ENCODE measurements at regions not wholly inside any gene's neighbourhood (a gene's known extent, or its start where the extent isn't known, plus 50 kb on each side); places are given as distances from the start of the nearest gene placed in this dataset.
"Not testable (repeated sequence)": the region's sequence is repeated elsewhere in the genome, so short reads cannot be mapped to it uniquely, and the experiment has no call there.

DNA sequence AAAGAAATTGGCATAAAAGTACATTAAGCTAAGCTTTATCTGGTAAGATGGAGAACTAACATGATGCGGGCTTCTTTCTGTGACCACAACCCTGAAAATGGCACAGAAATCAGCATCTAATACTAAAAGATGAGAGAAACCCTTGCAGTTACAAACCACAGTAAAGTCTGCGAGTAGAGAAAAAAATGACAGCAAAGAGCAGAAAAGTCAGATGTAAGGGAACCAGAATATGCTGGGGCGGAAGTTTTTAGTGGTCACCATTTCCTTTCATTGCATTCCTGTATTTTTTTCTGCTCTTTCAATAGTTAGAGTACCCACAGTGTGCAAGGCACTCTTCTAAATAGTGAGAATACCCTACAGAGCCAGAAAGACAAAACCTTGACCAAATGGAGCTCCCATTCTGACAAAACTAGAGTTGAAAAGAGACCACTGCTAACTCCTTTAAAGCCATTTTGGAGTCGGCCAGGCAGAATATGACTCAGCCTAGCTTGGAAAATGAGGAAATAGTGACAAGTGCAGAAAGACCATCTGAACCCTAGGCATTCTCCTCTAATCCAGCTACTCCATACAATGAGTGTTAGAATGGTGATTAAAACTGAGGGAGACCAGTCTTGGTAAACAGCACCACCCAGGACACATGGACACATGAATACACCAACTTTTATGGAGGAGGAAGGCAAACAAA, 948.7 kb upstream of the FOXG1 start:
- H3K27ac ChIP-seq, H3K4me3 ChIP-seq: not testable (repeated sequence)

DNA sequence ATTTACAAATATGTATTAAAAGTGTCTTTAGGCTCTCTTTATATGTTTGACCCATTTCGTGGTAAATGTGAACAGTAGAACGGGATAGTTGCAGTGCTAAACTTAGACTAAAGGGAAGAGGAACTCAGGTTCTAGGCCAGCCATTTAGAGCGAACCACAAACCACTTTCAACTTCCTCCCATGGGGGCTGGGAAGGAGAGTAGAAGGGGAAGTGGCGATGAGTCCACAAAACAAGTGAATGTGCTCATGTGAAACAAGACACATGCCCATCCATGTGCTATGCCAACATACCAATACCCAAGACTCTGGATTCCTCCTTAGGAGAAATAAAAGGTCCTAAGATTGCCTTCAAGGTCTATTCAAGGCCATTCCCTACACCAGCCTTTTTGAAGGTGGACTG, 940.4 kb upstream of the FOXG1 start:
- not testable (repeated sequence) for H3K27ac ChIP-seq, H3K4me3 ChIP-seq

DNA sequence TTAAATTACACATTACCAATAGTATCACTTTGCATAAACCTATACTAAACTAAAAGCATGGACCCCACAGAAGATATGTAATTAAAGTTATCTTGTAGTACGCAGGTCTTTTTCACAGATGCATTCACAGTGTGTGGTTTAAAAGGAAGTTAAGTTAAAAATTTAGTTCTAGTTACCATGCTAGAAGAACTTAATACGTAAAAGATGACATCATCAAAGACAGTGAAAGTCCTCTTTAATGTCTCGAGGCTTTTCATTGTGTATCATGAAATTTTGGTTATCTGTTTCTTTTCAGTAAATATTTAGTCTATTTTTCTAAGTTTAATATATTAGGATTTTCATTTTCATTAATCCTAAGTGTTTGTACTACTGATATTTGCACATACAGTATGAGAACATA, 934.6 kb upstream of the FOXG1 start:
- H3K27ac ChIP-seq, H3K4me3 ChIP-seq: not testable (repeated sequence)

DNA sequence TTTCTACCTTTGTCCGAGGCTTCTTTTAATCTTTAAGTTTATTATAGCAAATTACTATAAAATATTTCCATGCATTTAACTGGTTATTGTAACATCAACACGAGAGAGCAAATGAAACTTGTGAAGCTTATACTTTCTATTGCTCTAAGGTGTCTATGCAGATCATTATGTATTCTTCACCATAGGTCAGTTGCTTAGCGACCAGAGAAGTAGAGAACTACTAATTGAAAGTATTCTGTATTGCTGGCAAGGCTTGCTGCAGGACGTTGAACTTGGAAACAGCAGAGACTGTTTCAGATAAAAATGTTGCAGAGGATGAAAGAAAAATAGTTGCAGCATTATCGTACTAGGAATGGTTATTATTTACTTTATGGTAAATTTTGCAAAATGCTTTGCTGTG, 933.6 kb upstream of the FOXG1 start:
- H3K4me3 ChIP-seq, H3K27ac ChIP-seq: not testable (repeated sequence)

DNA sequence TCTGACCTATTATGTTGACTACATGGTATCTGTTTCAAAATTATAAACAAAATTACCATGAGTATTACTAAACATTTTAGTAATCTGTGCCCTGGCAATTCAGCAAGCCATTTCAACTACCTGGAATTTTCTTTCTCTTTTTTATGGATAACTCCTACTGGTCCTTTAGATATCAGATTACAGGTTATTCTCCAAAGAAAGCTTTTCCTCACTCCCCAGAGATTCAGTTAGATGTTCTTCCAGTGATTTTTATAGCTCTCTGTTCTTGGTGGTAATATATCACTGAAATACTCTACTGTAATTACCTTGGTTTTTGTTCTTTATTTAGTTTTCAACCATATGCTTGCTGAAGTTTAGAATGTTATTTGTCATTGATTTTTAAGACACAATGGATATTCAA, 930.2 kb upstream of the FOXG1 start:
- no peak overlapping the region for H3K4me3 ChIP-seq
- no peak overlapping the region for H3K27ac ChIP-seq

DNA sequence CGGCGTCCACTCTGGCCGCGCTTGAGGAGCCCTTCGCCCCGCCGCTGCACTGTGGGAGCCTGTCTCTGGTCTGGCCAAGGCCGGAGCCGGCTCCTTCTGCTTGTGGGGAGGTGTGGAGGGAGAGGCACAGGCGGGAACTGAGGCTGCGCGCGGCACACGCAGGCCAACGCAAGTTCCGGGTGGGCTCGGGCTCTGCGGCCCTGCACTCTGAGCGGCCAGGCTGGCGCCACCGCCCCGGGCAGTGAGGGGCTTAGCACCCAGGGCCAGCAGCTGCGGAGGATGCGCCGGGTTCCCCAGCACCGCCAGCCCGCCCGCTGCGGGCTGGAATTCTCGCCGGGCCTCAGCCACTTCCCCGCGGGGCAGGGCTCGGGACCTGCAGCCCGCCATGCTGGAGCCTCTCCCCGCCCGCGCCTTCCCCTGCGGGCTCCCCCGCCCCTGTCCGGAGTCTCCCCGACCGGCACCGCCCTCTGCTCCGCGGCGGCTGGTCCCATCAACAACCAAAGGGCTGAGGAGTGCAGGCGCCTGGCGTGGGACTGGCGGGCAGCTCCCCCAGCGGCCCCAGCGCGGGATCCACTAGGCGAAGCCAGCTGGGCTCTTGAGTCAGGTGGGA, 921.2 kb upstream of the FOXG1 start:
- Histone ChIP-seq H3K27ac (no peak overlapping the region), H3K4me3 (no peak overlapping the region)

DNA sequence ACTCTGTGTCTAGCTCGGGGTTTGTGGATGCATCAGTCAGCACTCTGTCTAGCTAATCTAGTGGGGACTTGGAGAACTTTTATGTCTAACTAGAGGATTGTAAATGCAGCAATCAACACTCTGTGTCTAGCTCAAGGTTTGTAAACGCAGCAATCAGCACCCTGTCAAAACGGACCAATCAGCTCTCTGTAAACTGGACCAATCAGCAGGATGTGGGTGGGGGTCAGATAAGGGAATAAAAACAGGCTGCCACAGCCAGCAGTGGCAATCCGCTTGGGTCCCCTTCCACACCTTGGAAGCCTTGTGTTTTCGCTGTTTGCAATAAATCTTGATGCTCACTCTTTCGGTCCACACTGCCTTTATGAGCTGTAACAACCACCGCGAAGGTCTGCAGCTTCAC, 920.7 kb upstream of the FOXG1 start:
- Histone ChIP-seq H3K27ac (no peak overlapping the region), H3K4me3 (no peak overlapping the region)

DNA sequence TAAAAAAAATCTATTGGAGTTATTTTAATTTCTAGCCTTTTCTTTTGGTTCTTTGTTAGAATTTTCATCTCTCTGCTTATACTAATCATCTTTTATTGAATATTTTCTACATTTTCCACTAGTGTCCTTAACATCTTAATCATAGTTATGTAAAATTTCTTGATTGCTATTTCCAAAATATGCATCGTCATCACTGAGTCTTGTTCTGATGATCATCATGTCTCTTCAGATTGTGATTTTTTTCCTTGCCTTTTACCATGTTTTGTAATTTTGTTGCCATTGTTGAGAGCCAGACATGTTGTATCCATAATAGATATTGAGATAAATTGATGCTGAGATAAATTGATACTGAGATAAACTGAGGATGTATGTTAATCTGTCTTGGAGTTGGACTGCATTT, 919.1 kb upstream of the FOXG1 start:
- not testable (repeated sequence) for H3K27ac ChIP-seq, H3K4me3 ChIP-seq

DNA sequence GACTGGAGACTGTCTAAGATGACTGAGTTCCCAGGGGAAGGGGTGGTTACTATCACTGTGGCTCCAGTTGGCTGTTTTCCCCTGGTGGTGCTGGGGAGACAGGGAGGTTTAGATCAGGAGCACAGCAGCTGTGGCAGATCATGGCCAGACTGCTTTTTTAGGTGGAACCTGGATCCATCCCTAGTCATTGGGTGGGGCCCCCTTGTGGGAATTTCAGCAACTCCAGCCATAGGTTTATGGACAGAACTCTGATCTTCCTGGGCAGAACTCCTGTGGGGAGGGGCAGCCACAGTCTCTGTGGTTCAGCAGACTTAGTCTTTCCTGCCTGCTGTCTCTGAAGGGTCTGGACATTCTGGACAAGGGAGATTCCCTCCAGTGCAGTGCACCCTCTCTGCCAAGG, 917.4 kb upstream of the FOXG1 start:
- not testable (repeated sequence) for H3K27ac ChIP-seq, H3K4me3 ChIP-seq

DNA sequence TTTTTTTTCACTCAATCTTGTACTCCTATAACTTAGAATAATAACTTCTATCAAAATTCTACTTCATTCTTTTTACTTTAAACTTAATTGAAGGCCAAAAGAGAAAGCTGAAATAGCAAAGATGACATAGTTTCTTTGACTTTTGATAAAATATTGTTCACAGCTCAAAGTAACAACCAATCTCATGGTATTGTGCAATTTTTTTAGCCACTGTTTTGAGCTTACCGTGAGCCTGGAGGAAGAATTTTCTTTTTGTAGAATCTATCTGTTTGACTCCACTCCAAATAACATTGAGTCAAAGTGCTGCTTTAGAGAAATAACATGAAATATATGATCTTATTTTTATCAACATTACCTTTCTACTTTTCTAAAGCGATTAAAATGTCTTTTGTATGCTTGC, 903.9 kb upstream of the FOXG1 start:
- Histone ChIP-seq H3K4me3 (no peak overlapping the region), H3K27ac (no peak overlapping the region)

DNA sequence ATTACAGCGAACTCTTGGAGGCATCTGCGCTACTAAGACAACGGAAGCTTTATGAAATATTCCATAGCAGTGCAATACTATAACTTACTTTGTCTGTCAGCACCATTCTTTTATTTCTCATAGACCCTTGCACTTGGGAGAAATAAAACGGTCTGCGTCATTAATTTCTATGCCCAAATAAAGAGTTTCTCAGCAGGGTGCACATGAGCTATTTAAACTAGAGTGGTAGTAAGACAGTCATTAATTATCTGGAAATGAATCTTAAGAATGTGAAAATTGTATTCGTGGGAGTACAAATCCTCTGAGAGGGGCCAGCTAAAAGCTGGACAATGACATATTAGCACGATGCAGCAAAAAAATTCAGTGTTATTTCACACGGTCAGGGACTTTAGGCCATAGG, 903.4 kb upstream of the FOXG1 start:
- no peak overlapping the region for H3K27ac ChIP-seq
- H3K4me3 ChIP-seq, result no peak overlapping the region

DNA sequence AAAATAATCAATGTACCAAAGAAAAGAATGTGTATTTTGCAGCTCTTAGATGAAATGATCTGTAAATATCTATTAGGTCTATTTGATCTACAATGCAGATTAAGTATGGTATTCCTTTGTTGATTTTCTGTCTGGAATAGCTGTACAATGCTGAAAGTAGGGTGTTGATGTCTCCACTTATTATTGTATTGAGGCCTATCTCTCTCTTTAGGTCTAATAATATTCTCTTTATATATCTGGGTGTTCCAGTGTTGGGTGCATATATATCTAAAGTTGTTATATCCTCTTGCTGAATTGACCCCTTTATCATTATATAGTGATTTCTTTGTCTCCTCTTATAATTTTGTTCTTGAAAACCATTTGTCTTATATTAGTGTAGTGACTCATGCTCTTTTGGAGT, 885.5 kb upstream of the FOXG1 start:
- Histone ChIP-seq H3K27ac (no peak overlapping the region), H3K4me3 (no peak overlapping the region)

DNA sequence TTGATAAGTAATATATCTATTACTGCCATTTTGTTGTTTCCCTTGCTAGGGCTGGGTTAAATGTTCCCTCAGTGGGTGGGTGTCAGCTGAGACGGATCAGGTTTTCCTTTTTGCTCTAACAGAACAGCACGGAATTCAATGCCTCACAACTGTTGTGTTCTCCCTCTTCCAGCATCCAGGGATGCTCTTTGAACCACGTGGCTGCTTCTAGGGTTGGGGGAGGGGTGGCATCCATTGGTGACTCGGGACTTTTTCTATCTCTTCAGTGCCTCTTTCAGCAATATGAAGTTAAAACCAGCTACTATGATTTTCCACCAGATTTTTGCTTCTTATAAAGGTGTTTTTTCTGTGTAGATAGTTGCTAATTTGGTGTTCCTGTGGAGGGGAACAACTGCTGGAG, 884.9 kb upstream of the FOXG1 start:
- H3K27ac ChIP-seq, result no peak overlapping the region
- H3K4me3 ChIP-seq, result no peak overlapping the region

DNA sequence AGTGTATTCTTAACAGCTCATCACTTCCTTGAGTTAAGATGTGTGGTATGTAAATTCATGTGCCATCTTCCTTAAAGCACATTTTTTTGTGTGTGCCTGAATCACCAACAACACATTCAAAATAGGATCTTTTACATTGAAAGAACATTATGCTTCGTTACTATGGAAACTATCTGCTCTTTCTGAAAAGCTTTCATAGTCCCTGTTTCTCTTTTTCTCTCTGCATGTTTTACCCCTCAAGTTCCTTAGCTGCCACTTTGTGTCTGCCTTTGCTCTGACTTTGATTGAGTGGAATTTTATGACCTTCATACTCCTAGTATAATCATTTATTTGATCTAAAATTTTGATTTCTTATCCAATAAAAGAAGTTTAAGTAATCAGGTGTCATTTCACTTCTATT, 880.3 kb upstream of the FOXG1 start:
- Histone ChIP-seq H3K4me3 (no peak overlapping the region), H3K27ac (no peak overlapping the region)

DNA sequence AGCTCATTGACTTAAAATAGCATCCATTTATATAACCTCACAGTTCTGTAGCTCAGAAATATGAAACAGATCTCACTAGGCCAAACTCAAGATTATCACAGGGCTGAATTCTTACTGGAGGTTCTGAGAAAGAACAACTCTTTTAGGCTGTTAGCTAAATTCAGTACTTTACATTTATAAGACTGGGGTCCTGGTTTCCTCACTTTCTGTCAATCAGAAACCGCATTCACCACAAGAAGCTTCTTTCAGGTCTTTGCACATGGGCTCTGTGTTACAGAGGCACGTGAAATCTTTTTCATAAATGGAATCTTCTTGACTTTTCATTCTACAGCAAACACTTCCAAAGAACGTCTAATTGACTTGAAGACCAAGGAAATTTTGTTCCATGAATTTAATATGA, 876.3 kb upstream of the FOXG1 start:
- Histone ChIP-seq H3K4me3 (no peak overlapping the region), H3K27ac (no peak overlapping the region)

DNA sequence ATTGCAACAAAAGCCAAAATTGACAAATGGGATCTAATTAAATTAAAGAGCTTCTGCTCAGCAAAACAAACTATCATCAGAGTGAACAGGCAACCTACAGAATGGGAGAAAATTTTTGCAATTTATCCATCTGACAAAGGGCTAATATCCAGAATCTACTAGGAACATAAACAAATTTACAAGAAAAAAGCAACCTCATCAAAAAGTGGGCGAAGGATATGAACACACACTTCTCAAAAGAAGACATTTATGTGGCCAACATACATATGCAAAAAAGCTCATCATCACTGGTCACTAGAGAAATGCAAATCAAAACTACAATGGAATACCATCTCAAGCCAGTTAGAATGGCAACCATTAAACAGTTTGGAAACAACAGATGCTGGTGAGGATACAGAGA, 858.1 kb upstream of the FOXG1 start:
- H3K4me3 ChIP-seq, H3K27ac ChIP-seq: not testable (repeated sequence)

DNA sequence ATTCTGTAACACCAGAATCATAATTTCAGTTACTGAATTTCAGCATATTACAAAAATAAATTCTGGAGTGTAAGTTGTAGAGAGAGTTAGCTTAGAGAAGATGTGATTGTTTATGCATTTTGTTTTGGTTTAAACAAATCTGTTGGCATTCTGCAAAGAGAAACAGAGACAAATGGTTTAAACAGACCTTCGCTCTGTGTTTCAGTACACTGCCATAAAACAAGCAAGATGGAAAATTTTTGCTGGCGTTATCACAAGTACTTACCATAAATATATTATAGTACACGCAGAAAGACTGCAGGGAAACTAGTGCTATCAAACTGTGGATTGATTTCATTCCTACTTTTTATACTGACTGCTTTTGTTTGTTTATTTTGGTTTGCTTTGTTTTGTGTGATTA, 850.3 kb upstream of the FOXG1 start:
- no peak overlapping the region for H3K4me3 ChIP-seq
- H3K27ac ChIP-seq, result no peak overlapping the region

DNA sequence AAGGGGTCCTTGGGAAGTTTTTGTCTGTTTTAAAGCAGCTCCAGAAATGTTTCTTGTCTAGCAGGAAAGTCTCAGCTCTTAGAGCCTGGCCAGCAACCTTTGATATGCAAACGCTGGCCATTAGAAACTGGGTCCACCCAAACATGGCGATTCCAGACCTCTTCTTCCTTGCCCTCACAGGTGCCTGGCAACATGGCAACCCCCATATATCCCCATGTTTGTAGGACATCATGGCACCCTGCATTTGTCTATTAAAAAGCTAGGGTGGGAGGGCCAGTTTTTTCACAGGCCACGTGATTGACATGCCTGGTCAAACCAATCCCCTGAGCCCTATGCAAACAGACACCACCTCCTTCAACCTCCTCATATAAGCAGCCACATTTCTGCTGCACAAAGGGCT, 848.7 kb upstream of the FOXG1 start:
- Histone ChIP-seq H3K4me3 (no peak overlapping the region), H3K27ac (no peak overlapping the region)

DNA sequence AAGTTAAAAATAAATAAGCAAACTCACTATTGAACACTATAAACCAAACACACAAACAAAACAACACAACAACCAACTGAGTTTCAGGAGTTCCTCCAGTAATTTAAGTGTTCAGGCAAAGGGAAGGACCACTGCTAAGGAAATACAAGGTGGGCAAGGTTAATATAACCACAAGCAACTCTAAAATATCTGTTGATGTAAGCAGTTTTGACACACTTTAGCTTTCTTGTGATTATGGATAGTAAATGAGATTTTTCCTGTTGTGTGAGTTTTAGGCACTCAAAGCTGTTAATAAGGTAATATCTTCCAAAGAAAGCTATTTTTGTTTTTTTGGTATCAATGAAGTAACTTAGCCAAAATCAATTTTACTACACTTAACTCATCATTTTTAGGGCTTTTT, 839.1 kb upstream of the FOXG1 start:
- no peak overlapping the region for H3K4me3 ChIP-seq
- H3K27ac ChIP-seq, result no peak overlapping the region

DNA sequence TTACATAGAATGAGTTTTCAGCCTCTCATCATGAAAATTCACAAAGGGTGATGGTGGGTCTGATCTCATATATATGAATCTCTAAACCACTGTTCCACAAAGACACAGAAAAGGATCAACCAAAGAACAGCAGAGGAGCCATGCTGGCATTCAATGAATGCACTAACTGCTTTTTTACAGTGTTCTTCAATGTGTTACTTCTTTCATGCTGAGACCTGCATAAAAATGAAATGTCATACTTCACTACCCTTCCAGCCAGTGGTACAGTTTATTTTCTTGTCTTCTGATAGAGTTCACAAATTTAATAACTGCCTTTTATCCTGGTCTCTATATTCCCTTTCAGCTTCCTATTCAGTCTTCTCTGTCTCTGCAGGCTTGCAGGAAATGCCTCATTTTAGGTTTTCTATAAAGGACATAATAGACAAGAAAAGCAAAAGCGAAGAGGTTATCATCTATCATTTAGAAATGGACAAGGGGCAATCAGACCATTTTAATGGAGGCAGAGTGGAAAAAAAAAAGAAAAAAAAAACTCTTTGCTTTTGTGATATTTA, 836.7 kb upstream of the FOXG1 start:
- H3K27ac ChIP-seq, result no peak overlapping the region
- no peak overlapping the region for H3K4me3 ChIP-seq

DNA sequence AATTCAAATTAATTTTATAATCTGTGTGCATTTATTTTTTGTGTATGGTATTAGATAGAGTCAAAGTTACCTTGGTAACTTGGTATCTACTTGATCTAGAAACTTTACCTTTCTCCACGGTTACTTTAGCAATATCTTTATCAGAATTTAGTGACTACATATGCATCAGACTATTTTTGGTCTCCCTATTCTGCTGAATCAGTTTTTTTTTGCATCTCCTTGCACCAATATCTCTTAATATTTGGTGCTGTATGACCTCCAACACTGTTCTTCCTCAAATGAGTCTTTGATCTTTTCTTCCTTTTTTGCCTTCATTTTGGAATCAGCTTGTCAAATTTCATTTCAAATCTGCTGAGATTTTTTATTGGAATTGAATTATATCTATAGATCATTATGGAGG, 828.2 kb upstream of the FOXG1 start:
- H3K27ac ChIP-seq, result no peak overlapping the region
- no peak overlapping the region for H3K4me3 ChIP-seq

DNA sequence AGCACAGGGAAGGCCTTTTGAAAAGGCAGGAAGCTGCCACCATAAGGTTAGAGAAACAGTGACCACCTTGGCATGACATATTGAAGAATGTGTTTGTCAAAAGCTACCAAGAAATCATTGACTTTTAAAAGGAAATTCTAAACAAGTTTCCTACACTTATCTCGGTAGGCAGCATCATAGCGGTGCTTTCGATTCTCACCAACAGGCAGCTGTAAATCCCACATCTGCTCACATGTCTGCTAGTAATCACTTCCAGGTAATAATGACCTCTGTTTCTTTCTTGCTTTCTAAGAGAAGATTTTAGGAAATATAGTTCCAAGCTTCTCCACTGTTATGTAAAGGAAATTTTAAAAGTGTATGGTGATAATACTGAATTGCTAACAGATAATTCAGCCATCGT, 821.1 kb upstream of the FOXG1 start:
- H3K4me3 ChIP-seq, result no peak overlapping the region
- no peak overlapping the region for H3K27ac ChIP-seq

Measured in skin epidermis (tissue), 12 donors.